GM18868 (cell line): ENCODE measurements at regions not wholly inside any gene's neighbourhood (a gene's known extent, or its start where the extent isn't known, plus 50 kb on each side); places are given as distances from the start of the nearest gene placed in this dataset.
"Not testable (repeated sequence)": the region's sequence is repeated elsewhere in the genome, so short reads cannot be mapped to it uniquely, and the experiment has no call there.

Source experiments
- ATAC-seq: cut with Tn5 transposase; IDR thresholded peaks from one replicate; pipeline ENCODE4 v1.9.1; 2021; ENCODE audit warnings: mild to moderate bottlenecking, moderate library complexity; ENCODE audit not compliant: unreplicated experiment

DNA sequence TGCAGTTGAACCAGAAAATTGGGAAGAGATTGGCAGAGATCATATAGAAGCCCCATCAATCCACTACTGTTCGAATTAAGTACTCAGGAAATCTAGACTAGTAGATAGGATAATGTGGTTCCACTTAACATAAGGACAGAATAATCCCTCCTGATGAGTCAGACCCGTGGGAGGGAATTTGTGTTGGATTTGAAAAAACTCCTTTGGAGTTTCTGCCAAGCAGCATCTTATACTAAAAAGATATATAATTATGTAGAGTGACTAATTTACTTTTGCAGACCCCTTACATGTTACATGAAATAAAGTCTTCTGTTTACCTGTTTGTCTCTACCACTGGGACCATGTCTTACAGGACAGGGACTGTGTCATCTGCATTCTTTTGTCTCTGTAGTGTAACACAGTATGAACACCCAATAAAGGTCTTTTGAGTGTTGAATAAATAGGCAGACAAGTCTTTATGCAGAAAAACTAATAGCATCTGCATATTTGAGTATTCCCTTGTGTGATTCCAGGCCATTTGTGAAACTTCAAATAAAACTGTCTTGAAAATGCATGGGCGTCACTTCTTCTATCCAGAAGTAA lies 122.6 kb upstream of the DNAJC10 start:
- ATAC-seq, result no peak

DNA sequence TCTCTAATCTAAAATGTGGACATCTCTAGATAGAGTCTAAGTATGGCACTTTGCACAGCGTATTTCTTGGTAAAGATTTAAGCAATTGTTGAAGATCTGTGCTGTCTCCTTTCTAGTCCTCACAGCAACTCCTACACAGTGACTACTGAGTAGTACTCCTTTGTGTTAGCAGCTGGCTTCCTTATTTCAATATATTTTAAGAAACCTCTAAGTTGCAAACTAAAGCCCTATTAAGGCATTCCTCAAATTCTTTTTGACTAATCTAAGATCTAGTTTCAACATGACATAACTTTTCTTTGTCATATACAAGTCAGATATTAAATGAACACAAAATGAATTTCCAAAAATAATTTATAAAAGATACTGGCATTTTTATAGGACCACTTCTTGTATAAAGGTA lies 121.8 kb upstream of the DNAJC10 start:
- no peak for ATAC-seq

DNA sequence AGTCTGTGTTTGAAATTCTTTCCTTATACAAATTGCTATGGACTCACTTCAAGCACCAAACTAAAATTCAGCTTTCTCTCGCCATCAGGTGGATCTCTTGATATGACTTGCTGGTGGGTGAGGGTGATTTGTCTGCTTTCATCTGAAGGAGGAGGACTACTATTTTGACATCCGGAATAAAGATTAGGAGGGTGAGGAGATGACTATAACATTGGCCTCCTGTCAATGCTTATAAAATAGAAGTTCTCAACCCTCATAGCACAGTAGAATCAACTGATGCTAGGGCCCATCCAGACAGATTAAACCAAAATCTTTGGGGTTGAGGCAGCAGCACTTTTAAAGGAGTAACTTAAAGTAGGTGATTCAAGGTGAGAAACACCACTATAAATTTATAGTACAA lies 120.4 kb upstream of the DNAJC10 start:
- ATAC-seq, result no peak

DNA sequence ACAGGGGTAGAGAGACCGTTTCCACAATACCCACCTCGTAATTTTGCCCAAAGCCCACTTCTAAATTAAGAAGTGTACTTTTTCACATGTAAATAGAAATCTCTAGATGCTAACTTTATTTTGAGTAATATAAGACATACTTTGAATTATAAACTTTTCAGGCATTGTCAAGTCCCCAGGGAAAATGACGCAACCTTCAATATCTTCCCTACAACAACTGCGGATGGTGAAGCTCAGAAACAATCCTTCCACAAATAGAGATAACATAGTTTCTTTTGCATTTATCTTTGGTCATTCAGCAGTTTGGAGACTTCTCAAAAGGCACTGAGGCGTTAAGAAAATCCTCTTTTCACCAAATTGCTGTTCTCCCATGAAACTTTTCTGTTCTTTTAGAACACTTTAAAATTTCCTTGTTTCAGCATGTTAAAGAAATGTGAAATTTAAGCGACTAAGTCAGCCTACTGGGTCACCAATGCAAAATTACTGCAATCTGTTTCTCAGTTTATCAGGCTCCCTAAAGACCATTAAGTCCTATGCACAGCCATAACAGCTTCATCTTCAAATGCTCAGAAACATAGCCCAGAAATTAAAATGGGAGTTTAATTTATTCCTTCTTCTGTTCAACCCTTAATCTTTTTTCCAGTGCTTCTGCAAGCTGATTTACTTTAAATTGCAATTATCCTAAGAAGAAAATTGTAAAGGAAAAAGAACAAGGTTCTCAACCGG lies 118.3 kb upstream of the DNAJC10 start:
- ATAC-seq, result no peak

DNA sequence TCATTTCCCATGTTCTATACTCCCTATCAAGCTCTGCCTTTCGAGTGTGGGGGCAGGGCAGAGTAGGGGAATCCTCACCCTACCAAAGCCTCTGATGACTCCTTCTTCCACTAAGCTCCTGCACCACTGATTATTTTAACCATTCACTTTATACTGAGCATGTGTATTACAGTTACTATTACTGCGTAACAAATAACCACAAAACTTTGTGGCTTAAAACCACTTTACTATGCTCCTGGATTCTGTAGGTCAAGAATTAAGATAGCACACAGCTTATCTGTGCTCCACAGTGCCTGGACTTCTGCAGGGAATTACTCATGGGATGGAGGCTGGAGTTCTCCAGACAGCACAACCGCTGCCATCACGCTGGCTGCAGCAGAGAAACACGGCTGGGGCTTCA lies 117.4 kb upstream of the DNAJC10 start:
- no peak for ATAC-seq

DNA sequence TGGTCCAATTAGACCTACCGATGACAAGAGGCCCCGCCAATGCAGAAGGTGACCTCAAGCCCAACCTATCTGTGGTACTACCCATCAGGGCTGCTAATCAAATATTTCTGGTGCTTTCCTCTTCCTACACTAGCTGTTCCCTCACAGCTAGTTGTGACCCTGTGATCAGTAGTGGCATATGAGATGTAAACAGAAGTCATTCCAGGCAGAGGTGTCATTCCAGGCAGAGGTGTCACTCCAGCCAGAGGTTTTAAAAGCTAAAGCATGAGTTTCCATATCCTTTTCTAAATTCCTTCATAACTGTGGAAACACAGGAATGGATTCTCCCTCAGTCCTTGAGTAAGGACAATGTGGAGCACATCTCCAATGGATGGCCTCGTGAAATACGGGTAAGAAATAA lies 110.9 kb upstream of the DNAJC10 start:
- ATAC-seq, result no peak

DNA sequence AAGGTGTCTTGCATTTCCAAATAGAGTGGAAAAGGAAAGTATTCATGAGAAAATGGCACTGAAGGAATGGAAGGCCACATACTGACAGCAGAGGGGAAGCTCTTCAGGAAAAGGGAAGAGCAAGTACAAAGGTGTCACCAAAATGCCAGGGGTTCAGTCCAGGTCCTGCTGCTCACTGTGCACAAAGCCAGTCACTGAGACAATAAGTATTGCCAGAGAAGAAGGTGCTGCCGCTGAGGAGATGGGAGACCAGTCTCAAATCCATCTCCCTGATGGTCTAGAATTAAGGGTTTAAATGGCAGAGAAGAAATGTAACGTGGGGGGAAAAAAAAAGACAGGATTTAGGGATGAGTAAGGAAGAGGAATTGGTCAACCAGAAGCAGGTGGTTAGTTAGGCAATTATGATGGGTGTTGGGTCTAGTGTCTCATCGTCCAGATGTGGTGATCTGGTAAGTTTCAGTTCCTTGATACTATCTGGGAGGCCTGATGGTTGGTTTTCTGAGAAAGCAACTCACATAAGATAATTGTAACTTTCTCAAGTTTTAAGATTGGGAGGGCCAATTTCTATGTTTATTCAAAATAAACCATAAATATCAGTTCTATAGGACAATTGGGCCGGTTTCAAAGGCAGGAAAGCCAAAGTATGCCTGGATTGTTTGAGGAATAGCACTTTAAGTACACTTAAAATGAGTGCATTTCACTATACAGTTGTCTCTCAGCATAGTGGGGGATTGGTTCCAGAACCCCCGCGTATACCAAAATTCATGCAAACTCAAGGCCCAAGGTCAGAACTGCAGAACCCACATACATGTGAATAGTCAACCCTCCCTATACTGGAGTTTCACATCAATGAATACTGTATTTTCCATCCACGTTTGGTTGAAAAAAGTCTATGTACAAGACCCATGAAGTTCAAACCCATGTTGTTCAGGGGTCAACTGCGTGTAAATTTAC lies 109.1 kb upstream of the DNAJC10 start:
- ATAC-seq, result peak; percentile 72

DNA sequence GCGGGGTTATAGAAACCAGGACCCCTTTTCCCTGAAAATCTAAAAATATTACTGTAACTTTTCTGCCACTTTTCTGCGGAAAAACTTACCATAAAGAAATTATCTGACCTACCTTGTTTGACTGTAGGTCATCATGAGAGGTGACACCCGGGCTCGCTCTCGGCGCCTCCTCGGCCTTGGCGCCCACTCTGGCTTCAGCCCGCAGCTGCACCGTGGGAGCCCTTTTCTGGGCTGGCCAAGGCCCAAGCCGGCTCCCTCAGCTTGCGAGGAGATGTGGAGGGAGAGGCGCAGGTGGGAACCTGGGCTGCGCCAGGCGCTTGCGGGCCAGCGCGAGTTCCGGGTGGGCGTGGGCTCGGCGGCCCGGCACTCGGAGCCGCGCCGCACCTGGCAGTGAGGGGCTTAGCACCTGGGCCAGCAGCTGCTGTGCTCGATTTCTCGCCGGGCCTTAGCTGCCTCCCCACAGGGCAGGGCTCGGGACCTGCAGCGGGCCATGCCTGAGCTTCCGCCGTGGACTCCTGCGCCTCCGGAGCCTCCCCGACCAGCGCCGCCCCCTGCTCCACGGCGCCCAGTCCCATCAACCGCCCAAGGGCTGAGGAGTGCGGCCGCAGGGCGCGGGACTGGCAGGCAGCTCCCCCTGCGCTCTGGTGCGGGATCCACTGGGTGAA lies 107.7 kb upstream of the DNAJC10 start:
- ATAC-seq, result no peak

DNA sequence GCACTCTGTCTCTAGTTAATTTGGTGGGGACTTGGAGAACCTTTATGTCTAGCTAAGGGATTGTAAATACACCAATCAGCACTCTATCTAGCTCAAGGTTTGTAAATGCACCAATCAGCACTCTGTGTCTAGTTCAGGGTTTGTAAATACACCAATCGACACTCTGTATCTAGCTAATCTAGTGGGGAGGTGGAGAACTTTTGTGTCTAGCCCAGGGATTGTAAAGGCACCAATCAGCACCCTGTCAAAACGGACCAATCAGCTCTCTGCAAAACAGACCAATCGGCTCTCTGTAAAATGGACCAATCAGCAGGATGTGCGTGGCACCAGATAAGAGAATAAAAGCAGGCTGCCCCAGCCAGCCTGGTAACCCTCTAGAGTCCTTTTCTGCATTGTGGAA lies 107.1 kb upstream of the DNAJC10 start:
- not testable (repeated sequence) for ATAC-seq

DNA sequence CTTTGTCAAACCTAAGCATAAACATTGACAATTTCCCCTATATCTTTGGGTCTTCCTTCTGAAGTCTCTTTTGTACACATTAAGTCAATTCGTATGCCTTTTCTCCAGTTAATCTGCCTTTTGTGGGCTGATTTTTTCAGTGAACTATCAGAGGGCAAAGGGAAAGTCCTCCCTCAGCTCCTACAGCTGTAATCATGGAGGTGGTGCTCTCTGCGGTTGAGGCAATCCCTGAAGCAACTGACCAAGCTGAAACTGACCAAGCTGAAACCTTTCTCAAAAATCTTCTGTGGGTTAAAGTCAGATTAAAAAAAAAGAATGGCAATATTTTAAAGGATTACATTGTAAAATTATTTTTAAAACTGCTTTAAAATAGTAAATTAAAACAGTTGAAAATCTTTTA lies 105.8 kb upstream of the DNAJC10 start:
- ATAC-seq, result no peak

DNA sequence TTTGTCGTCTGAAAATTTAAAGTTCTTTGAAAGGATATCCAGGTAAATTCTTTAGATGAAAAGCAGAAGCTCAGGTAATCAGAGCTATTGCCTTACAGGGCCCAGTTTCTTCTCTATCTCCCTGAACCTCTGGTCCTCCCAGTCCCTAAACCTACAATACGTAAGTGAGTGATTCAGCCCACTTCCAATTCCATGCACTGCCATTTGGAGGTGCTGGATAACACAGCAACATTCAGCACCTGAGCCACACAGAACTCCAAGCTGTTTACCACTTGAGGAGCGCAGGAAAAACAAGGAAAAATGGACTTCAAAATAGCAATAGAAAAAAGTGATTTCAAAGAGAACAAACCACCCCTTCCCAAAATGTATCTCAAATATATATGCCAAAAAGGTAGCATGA lies 105.0 kb upstream of the DNAJC10 start:
- no peak for ATAC-seq

DNA sequence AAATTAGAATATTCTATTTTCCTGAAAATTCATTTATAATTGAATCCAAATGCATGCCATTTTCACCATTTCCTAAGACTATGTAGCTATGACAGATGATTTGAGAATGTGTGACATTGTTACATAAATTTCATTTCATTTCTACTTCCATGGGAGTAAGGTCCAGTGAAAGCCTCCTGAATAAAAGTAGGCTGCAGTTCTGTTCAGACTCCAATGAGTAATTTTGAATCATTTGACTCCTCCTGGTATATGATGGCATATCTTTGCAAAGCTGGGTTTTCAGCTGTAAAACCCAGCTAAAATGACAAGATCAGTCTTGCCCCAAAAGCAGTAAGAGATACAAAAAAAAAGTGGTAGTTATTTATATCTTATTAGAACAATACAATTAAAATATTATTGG lies 101.0 kb upstream of the DNAJC10 start:
- ATAC-seq, result no peak

DNA sequence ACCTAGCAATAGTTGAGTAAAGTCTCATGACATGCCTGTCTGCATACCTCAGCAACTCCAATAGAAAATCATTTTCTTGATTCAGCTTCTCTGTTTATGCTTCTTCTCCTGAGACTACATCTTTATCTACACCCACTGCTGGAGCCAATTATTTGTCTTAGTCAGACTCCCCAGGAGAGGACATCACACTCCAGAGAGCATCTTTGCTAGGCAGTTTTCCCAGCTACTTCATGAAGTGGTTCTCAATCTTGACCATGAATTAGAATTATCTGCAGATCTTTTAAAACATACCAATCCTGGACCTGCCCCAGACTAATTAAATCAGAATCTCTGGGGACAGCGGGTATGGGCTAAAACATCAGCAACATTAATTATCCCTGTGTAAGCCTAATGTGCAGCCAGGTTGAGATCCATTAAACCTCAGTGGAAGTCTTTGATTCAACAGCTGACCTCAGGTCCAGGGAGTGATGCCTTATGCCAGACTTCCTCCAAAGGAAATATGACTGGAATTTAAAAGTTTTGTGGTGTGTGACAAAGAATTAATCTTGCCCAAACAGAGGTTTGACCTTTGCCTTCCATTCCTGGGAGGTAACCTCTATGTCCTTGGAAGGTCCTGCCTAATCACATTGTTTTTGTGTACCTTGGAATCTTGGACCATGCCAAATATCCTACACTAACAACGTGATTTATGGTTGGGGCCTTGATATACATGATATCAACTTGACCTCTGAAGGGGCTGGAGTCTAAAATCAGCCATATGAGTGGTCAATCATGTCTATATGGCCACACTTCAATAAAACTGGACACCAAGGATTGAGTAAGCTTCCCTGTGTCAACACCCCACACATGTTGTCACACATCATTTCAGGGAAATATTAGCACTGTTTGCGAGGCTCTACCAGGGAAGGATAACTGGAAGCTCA lies 99.3 kb upstream of the DNAJC10 start:
- ATAC-seq, result no peak

DNA sequence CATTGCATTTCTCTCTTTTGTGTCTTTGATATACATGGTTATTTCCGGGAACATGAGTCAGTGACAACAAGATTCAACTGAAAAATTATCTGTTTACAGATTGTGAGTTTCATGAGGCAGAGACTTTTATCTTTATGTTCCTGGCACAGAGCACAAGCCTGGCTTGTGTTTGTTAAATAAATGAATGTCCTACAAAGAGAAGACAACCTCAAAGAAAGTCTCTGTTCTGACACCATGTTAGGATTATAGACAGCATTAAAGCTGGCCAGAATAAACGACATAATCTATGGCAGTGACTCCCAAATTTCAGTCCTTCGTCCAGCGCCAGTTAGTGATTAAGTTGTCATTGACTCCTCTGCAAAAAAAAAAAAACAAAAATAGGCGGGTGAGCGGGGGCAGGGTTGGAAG lies 97.4 kb upstream of the DNAJC10 start:
- no peak for ATAC-seq

DNA sequence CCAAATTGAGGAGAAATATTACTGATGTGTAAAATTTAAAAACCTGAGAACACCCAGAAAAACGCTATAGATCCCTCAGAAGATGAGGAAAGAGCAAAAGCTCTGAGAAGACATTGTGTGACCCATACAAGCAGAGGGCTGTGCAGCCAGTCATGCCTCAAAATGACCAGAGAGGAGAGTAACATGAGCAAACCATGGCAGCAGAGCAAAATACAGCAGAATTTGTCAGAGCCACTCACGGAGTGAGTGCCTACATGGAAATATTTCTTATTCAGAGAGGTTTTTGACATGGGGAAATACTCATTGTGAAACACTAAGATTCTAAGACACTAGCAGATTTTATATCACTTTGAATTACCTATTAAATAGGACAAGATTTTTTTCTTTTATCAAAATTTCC lies 96.8 kb upstream of the DNAJC10 start:
- no peak for ATAC-seq

DNA sequence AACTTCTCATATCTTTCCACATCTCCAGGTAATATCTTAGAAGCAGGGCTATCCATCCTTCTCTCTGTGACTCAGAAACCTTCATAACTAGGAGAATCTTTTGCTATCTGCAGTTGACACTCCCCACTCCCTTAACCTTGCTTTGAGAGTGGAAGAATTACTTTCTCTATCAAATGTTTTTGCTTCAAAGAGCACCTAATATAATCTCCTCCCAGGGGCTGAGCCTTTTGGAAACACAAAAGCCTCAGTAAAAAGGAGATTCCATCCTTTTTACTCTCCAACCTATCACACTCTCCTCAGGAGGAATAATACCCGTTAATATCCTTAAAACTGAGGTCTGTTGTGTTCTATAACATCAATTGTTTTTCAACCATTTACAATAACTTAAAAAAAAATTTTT lies 94.9 kb upstream of the DNAJC10 start:
- ATAC-seq, result no peak

DNA sequence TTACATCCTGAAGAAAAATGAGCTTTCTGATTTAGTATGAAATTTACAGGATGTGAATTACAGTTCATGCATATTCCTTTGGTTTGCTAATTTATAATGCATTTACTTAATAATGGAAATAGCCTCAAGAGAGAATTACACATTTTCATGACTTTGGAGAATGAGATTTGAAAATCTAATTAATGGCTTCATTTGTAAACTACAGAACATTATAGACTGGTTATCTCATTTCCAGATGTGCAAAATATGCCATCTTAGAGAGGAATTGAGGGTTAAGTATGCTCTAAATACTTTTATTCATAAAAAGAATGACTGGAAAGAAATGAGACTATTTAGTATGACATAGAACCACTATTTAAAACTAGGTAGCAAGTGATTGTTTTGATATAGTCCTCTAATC lies 94.2 kb upstream of the DNAJC10 start:
- no peak for ATAC-seq

DNA sequence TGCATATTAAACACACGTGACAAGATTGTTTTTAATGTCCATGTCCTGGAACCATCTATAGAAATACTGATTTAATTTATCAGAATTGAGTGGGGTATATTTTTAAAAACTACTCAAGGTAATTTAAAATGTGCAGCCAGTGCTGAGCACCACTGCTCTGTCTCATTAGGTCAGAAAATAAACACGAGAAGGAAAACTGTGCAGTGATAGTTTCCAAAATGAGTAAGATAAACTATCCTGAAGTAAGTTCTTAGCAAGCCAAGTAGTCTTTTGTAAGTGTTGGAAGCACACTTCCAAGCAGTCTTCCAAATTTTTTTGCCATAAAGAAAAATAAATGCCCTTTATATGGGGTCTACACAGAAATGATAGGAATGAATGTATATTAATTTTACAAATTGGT lies 93.8 kb upstream of the DNAJC10 start:
- no peak for ATAC-seq

DNA sequence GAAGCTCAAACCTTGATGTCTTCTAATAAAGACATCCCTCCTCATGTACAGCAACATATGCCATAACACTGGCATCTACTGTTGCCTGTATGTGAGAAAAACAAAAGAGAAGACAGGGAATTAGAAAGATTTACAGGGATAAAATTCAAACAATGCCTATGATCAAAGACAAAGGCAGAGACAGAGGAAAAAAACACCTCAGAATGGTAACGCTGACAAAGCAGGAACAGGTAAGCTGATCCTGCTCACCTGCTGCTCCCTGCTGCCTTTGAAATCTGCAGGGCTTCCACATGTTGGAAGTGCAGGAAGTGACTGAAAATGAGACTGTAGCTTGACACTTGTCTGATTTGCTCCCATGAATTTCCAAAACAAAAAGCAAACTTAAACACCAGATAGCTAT lies 90.2 kb upstream of the DNAJC10 start:
- ATAC-seq, result no peak

DNA sequence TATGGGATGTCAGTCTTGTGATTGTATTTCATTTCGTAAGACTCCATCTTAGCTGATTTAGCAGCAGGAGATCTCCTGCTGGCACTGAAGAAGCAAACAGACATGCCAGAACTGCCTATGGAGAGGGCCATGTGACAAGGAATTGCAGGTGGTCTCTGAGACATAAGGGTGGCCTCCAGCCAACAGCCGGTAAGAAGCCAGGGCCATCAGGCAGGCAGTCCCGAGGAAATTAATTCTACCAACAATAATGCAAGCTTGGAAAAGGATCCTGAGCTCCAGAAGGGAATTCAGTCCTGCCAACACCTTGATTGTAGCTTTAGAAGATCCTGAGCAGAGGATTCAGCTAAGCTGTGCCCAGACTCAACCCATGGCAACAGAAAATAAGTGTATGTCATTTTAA lies 87.1 kb upstream of the DNAJC10 start:
- ATAC-seq, result no peak
